ENCODE measurements at regions not wholly inside any gene's neighbourhood (a gene's known extent, or its start where the extent isn't known, plus 50 kb on each side); places are given as distances from the start of the nearest gene placed in this dataset.

DNA sequence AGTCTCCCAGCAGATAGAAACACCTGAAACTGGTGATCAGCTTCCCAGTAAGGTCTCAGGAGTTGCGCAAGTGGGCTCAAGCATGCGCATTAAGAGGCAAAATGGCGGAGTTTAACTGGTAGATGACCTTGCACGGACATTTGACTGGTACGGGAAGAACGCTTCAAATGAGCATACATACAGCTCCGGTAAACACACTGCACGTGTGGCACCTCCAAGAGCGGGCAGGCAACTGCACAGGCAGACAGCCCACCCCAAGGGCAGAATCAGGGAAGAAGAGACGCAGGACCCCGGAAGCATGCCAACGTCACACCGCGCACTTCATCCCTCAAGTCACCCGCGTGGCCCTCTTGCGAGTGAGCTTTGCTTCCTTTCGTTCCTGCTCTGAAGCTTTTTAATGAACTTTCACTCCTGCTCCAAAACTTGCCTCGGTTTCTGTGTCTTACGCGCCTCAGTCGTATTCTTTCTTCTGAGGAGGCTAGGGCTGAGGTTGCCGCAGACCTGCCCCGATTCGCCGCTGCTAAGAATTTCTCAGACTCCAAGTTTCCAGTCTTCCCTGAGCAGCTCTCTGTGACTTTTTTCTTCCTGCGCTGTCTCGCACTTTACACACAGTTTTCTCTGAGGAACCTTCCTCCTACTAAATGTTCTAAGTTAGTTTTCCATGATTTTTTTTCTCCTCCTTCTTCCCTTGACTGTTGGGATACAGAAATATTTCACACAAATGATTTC lies 180.7 kb upstream of the ZFP42 start:
- Histone ChIP-seq H3K27me3 (replicated peaks; ENCODE audit: control insufficient read depth, insufficient read depth, low read length) (no peaks in the 10 kb centered on the region), H3K4me3 (replicated peaks; ENCODE audit: low read depth, low read length) (no peak overlapping the region), H3K36me3 (ENCODE audit: control insufficient read depth, insufficient read depth, low read length) (no peaks in the 10 kb centered on the region)
- TF ChIP-seq, protein P1, sequence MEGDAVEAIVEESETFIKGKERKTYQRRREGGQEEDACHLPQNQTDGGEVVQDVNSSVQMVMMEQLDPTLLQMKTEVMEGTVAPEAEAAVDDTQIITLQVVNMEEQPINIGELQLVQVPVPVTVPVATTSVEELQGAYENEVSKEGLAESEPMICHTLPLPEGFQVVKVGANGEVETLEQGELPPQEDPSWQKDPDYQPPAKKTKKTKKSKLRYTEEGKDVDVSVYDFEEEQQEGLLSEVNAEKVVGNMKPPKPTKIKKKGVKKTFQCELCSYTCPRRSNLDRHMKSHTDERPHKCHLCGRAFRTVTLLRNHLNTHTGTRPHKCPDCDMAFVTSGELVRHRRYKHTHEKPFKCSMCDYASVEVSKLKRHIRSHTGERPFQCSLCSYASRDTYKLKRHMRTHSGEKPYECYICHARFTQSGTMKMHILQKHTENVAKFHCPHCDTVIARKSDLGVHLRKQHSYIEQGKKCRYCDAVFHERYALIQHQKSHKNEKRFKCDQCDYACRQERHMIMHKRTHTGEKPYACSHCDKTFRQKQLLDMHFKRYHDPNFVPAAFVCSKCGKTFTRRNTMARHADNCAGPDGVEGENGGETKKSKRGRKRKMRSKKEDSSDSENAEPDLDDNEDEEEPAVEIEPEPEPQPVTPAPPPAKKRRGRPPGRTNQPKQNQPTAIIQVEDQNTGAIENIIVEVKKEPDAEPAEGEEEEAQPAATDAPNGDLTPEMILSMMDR (IDR thresholded peaks at IDR 0.05; ENCODE audit: insufficient read depth, low read length, poor library complexity, severe bottlenecking): no peak
- DNase-seq (ENCODE audit: extremely low read depth, insufficient read length): no peak

DNA sequence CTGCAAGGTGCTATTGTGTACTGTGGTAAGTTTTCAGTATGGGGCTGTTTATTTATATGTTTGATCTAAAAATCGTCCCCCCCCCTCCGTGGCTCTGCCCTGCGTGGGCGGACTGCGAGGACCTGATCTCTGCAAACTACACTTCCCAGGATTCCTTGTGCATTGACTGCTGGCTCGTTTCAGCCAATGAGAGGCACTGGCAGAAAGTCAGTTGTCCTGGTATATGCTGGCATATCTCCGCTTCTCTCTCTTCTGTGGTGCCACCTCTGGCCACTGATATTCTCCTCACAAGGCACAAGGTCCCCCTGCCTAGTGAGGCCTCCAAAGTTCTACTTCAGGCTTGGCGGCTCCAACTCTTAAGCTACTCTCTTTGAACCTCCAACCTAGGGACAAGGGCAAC lies 168.8 kb upstream of the ZFP42 start:
- Histone ChIP-seq H3K4me3 (replicated peaks; ENCODE audit: low read depth, low read length) (no peak overlapping the region), H3K27me3 (replicated peaks; ENCODE audit: control insufficient read depth, insufficient read depth, low read length) (no peaks in the 10 kb centered on the region), H3K36me3 (ENCODE audit: control insufficient read depth, insufficient read depth, low read length) (no peaks in the 10 kb centered on the region)
- DNase-seq (ENCODE audit: extremely low read depth, insufficient read length): no peak
- TF ChIP-seq, protein P1 (IDR thresholded peaks at IDR 0.05; ENCODE audit: insufficient read depth, low read length, poor library complexity, severe bottlenecking): no peak

DNA sequence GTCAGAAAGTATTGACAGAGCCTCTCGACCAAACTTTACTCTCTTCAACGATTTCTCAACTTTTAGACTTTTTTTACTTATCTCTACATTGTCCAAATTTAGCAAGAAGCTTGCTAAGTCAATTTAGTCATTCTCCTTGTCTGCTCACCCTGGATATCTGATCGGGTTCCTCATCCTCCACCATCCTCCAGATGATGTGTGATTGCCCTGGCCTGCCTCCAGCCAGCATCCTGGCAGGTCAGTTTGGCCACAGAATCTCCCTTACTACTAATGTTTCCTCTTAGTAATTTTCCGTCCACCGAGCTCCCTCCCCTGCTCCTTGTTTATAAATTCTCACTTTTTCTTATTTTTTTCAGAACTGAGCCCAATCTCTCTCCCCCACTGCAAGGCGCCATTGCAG lies 167.9 kb upstream of the ZFP42 start:
- Histone ChIP-seq H3K36me3 (ENCODE audit: control insufficient read depth, insufficient read depth, low read length) (no peaks in the 10 kb centered on the region), H3K27me3 (replicated peaks; ENCODE audit: control insufficient read depth, insufficient read depth, low read length) (no peaks in the 10 kb centered on the region), H3K4me3 (replicated peaks; ENCODE audit: low read depth, low read length) (no peak overlapping the region)
- TF ChIP-seq, protein P1 (IDR thresholded peaks at IDR 0.05; ENCODE audit: insufficient read depth, low read length, poor library complexity, severe bottlenecking): no peak
- no peak for DNase-seq (ENCODE audit: extremely low read depth, insufficient read length)

GRCh38 chr4:187839765-187840164 lies 155.8 kb upstream of the ZFP42 start:
- Histone ChIP-seq H3K4me3 (replicated peaks; ENCODE audit: low read depth, low read length) (no peak overlapping the region), H3K36me3 (ENCODE audit: control insufficient read depth, insufficient read depth, low read length) (no peaks in the 10 kb centered on the region), H3K27me3 (replicated peaks; ENCODE audit: control insufficient read depth, insufficient read depth, low read length) (no peaks in the 10 kb centered on the region)
- TF ChIP-seq, protein P1 (IDR thresholded peaks at IDR 0.05; ENCODE audit: insufficient read depth, low read length, poor library complexity, severe bottlenecking): no peak
- no peak for DNase-seq (ENCODE audit: extremely low read depth, insufficient read length)

- H3K27me3 ChIP-seq (replicated peaks; ENCODE audit: control insufficient read depth, insufficient read depth, low read length): no peaks in the 10 kb centered on the region
- TF ChIP-seq, protein P1 (IDR thresholded peaks at IDR 0.05; ENCODE audit: insufficient read depth, low read length, poor library complexity, severe bottlenecking): no peak
- no peak overlapping the region for H3K4me3 ChIP-seq (replicated peaks; ENCODE audit: low read depth, low read length)
- no peak for DNase-seq (ENCODE audit: extremely low read depth, insufficient read length)
- H3K36me3 ChIP-seq (ENCODE audit: control insufficient read depth, insufficient read depth, low read length): no peaks in the 10 kb centered on the region
These were observed 154.8 kb upstream of the ZFP42 start for GRCh38 chr4:187840814-187841213.

Data from GM06990 (cell line).